Progenitor cell of endocrine pancreas (in vitro differentiated cells): ENCODE measurements at regions not wholly inside any gene's neighbourhood (a gene's known extent, or its start where the extent isn't known, plus 50 kb on each side); places are given as distances from the start of the nearest gene placed in this dataset.
A peak's percentile ranks its signal among the peaks of the same experiment; 100 is the strongest.

Experiments used
- DNase-seq: peaks from one replicate; pipeline ENCODE4 v3.0.0; 2021; ENCODE audit warnings: low spot score; ENCODE audit not compliant: unreplicated experiment
- H3K27ac Mint-ChIP-seq: 2 replicates; pipeline ENCODE4 v1.8.0; 2021; ENCODE audit warnings: mild to moderate bottlenecking, moderate library complexity, mixed read lengths
- H3K27me3 Mint-ChIP-seq: 2 replicates; pipeline ENCODE4 v1.8.0; 2021; ENCODE audit warnings: mixed read lengths
- H3K36me3 Mint-ChIP-seq: 2 replicates; pipeline ENCODE4 v1.8.0; 2022; ENCODE audit warnings: mixed read lengths; ENCODE audit not compliant: insufficient read depth
- H3K4me1 Mint-ChIP-seq: 2 replicates; pipeline ENCODE4 v1.8.0; 2021; ENCODE audit warnings: low read depth, mixed read lengths
- H3K4me3 Mint-ChIP-seq: 2 replicates; pipeline ENCODE4 v1.8.0; 2021; ENCODE audit warnings: low read depth, mild to moderate bottlenecking, moderate library complexity, mixed read lengths
- H3K9me3 Mint-ChIP-seq: 2 replicates; pipeline ENCODE4 v1.8.0; 2021; ENCODE audit warnings: low read depth, mixed read lengths
- CTCF ChIP-seq: fragments of 200-600 bp; sonication (generic); IDR thresholded peaks from one replicate; pipeline ENCODE4 v1.5.0; 2021; ENCODE audit warnings: antibody characterized with exemption, mild to moderate bottlenecking; ENCODE audit not compliant: unreplicated experiment

DNA sequence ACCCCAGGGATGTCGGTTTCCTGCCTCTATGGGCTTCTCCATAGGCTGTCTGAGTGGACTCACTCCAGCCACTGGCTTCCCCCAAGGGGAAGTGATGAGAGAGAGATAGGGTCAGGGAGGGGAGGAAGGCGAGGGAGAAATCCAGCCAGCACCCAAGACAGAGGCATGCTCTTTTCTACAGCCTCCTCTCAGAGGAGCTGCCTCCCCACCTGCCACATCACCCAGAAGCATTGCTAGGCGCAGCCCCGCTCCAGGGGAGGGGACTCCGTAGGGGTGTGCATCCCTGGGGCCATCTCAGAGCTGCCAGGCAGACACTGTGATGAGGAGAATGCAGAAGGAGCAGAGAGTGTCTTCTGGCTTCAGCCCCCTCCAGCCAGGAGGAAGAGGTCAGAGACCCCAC lies 109.5 kb upstream of the NKX1-1 start:
- Mint-ChIP-seq H3K4me3 (no peak overlapping the region), H3K27me3 (peaks cover 12% of the 10 kb centered on the region), H3K36me3 (no peaks in the 10 kb centered on the region), H3K4me1 (peaks cover 1% of the 10 kb centered on the region), H3K9me3 (no peaks in the 10 kb centered on the region), H3K27ac (no peak overlapping the region)
- no peak for TF ChIP-seq CTCF
- no peak for DNase-seq

GRCh38 chr4:1515156-1515555 lies 108.9 kb upstream of the NKX1-1 start:
- Mint-ChIP-seq H3K9me3 (no peaks in the 10 kb centered on the region), H3K4me3 (no peak overlapping the region), H3K27me3 (peaks cover 18% of the 10 kb centered on the region), H3K4me1 (peaks cover 1% of the 10 kb centered on the region), H3K27ac (no peak overlapping the region), H3K36me3 (no peaks in the 10 kb centered on the region)
- DNase-seq = no peak
- no peak for TF ChIP-seq CTCF

DNA sequence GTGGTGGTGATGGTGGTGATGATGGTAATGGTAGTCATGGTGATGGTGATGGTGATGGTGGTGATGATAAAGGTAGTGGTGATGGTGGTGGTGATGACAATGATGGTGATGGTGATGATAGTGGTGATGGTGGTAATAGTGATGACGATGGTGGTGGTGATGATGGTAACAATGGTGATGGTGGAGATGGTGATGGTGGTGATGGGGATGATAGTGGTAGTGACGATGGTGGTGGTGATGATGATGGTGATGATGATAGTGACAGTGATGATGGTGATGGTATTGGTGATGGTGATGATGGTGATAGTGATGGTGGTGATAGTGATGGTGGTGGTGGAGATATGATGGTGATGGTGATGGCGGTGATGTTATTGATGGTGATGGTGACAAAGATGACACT lies 108.4 kb upstream of the NKX1-1 start:
- H3K27ac Mint-ChIP-seq = no peak overlapping the region
- H3K27me3 Mint-ChIP-seq = peaks cover 21% of the 10 kb centered on the region
- H3K4me3 Mint-ChIP-seq = no peak overlapping the region
- TF ChIP-seq CTCF = no peak
- H3K9me3 Mint-ChIP-seq = no peaks in the 10 kb centered on the region
- no peaks in the 10 kb centered on the region for H3K36me3 Mint-ChIP-seq
- DNase-seq = no peak
- no peaks in the 10 kb centered on the region for H3K4me1 Mint-ChIP-seq

GRCh38 chr4:1513936-1514483 lies 107.8 kb upstream of the NKX1-1 start:
- Mint-ChIP-seq H3K27me3 (peaks cover 21% of the 10 kb centered on the region), H3K9me3 (no peaks in the 10 kb centered on the region), H3K4me3 (no peak overlapping the region), H3K36me3 (no peaks in the 10 kb centered on the region), H3K27ac (no peak overlapping the region), H3K4me1 (no peaks in the 10 kb centered on the region)
- TF ChIP-seq CTCF = no peak
- DNase-seq = no peak

GRCh38 chr4:1512738-1513660 lies 106.8 kb upstream of the NKX1-1 start:
- H3K4me3 Mint-ChIP-seq = peak overlapping the region; percentile 53
- H3K4me1 Mint-ChIP-seq = no peaks in the 10 kb centered on the region
- no peaks in the 10 kb centered on the region for H3K36me3 Mint-ChIP-seq
- no peak overlapping the region for H3K27ac Mint-ChIP-seq
- peak; percentile 91 for TF ChIP-seq CTCF
- peaks cover 19% of the 10 kb centered on the region for H3K27me3 Mint-ChIP-seq
- peak; percentile 68 for DNase-seq
- no peaks in the 10 kb centered on the region for H3K9me3 Mint-ChIP-seq
